ENCODE measurements at regions not wholly inside any gene's neighbourhood (a gene's known extent, or its start where the extent isn't known, plus 50 kb on each side); places are given as distances from the start of the nearest gene placed in this dataset.

DNA sequence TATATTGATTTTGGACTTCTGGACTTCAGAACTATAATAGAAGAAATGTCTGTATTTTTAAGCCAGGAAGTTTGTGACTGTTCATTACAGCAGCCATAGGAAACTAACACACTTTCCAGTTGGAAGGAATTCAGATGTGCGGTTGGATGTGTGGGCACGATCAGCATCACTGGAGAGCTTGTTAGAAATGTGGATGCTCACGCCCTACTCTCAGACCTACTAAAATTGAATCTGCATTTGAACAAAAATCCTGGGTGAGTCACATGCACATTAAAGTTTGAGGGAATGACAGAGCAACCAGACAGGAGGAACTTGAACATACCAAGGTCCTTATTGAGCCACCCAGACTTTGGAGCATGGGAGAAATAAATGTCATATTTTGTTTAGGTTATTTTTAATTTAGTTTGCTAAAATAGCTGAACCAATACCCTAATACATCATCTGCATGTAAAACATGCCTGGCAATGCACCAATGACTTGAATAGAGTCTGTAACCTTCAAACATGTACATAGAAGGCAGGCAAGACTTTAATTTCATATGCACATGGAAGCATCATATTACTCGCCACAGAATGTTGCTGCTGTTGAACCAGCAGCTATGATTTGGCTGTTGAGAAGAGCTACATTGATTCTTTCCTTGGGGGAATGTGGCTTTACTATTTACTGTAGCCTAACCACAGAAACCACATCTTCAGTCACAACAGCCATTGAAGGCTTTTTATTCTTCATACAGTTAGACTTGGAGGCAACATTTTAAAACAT lies 346.2 kb downstream of the BARHL2 start:
- Histone ChIP-seq H3K27ac (no peak overlapping the region), H3K4me3 (no peak overlapping the region), H3K27me3 (no peaks in the 10 kb centered on the region), H3K4me1 (ENCODE audit: insufficient read depth) (no peaks in the 10 kb centered on the region), H3K36me3 (no peaks in the 10 kb centered on the region), H3K9me3 (no peaks in the 10 kb centered on the region)
- WGBS, 3 donors, result 83 to 87% (median 85%) methylated on average over 4 of the region's 4 CpGs
- no peak for DNase-seq
- intact Hi-C loops (cut with DNase I), result no loop called here
- TF ChIP-seq, protein P1, sequence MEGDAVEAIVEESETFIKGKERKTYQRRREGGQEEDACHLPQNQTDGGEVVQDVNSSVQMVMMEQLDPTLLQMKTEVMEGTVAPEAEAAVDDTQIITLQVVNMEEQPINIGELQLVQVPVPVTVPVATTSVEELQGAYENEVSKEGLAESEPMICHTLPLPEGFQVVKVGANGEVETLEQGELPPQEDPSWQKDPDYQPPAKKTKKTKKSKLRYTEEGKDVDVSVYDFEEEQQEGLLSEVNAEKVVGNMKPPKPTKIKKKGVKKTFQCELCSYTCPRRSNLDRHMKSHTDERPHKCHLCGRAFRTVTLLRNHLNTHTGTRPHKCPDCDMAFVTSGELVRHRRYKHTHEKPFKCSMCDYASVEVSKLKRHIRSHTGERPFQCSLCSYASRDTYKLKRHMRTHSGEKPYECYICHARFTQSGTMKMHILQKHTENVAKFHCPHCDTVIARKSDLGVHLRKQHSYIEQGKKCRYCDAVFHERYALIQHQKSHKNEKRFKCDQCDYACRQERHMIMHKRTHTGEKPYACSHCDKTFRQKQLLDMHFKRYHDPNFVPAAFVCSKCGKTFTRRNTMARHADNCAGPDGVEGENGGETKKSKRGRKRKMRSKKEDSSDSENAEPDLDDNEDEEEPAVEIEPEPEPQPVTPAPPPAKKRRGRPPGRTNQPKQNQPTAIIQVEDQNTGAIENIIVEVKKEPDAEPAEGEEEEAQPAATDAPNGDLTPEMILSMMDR (IDR thresholded peaks at IDR 0.05), result no peak
- TF ChIP-seq EP300 (IDR thresholded peaks at IDR 0.05) (no peak), POLR2A (IDR thresholded peaks at IDR 0.05) (no peak)

DNA sequence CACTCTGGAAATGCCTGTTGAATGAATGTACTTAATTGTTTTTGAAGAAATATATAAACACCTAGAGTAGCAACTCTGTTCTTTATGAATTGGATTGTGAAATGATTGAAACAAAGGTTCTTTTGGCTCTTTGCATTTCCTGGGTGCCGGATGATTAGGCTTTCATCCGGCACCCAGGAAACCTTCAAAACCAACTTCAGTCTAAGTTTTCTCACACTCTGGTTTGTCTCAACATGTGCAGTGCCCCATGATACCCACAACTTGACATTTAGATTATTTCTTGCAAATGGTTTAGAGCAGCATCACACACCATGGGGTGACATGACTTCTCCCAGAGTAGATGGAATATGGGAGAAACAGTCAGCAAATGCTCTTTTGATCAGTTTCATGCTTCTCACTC lies 354.9 kb downstream of the BARHL2 start:
- no peak for DNase-seq
- Histone ChIP-seq H3K36me3 (no peaks in the 10 kb centered on the region), H3K27me3 (no peaks in the 10 kb centered on the region), H3K4me1 (ENCODE audit: insufficient read depth) (no peaks in the 10 kb centered on the region), H3K4me3 (no peak overlapping the region), H3K9me3 (no peaks in the 10 kb centered on the region), H3K27ac (no peak overlapping the region)
- WGBS, 3 donors, result 88 to 100% (median 92%) methylated on average over 2 of the region's 2 CpGs
- intact Hi-C loops (cut with DNase I), result no loop called here
- no peak for TF ChIP-seq EP300 (IDR thresholded peaks at IDR 0.05)
- TF ChIP-seq, protein P1 (IDR thresholded peaks at IDR 0.05), result no peak
- no peak for TF ChIP-seq POLR2A (IDR thresholded peaks at IDR 0.05)

DNA sequence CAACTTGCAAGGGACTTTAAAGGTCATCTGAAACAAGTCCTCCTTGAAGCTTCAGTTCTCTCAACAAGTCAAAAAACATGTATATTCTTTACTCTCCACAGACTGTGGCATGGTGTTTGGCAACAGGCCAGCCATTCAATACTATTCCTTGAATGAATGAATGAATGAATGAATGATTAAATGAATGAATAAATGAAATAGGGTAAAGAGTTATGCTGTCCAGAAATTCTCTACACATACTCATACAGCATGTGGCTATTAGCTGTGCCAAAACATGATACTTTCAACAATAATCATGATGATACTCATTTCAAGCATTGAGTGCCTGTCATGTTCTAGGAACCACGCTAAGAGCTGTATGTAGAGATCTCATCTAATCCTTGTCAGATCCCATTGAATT lies 356.1 kb downstream of the BARHL2 start:
- WGBS, 3 donors, result 84 to 88% (median 87%) methylated on average over 1 of the region's 1 CpG
- Histone ChIP-seq H3K36me3 (no peaks in the 10 kb centered on the region), H3K27me3 (no peaks in the 10 kb centered on the region), H3K4me1 (ENCODE audit: insufficient read depth) (no peaks in the 10 kb centered on the region), H3K9me3 (no peaks in the 10 kb centered on the region), H3K27ac (no peak overlapping the region), H3K4me3 (no peak overlapping the region)
- no peak for DNase-seq
- TF ChIP-seq, protein P1 (IDR thresholded peaks at IDR 0.05), result no peak
- no peak for TF ChIP-seq EP300 (IDR thresholded peaks at IDR 0.05)
- TF ChIP-seq POLR2A (IDR thresholded peaks at IDR 0.05), result no peak
- intact Hi-C loops (cut with DNase I), result no loop called here

DNA sequence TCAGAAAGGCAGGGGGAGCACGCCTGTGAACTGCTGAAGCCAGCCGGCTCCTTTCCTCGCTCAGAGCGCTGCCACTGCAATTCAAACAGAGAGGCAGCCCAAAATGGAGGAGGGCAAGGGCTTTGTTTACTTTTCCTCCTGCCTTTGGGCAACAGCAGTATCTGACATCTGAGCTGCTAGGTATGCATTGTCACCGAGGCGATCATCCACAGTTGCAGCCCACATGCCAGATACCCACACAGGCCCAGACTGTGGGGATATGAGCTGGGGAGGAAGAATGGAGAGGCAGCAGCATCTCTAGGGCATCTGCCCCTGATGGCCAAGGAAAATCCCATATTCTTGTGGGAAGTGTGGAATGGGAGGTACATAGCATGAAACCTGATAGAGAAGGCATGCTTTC lies 357.1 kb downstream of the BARHL2 start:
- Histone ChIP-seq H3K36me3 (no peaks in the 10 kb centered on the region), H3K4me3 (no peak overlapping the region), H3K9me3 (no peaks in the 10 kb centered on the region), H3K4me1 (ENCODE audit: insufficient read depth) (no peaks in the 10 kb centered on the region), H3K27me3 (no peaks in the 10 kb centered on the region), H3K27ac (no peak overlapping the region)
- no peak for DNase-seq
- WGBS, 3 donors, result 72 to 85% (median 76%) methylated on average over 6 of the region's 6 CpGs
- TF ChIP-seq, protein P1 (IDR thresholded peaks at IDR 0.05), result no peak
- no peak for TF ChIP-seq POLR2A (IDR thresholded peaks at IDR 0.05)
- TF ChIP-seq EP300 (IDR thresholded peaks at IDR 0.05), result no peak
- intact Hi-C loops (cut with DNase I), result no loop called here

Data from ovary (tissue), 7 donors.